NOMO-1 treated with DMSO at 0.1 percent for 48 hours (cell line): ENCODE measurements at regions not wholly inside any gene's neighbourhood (a gene's known extent, or its start where the extent isn't known, plus 50 kb on each side); places are given as distances from the start of the nearest gene placed in this dataset.
A peak's percentile ranks its signal among the peaks of the same experiment; 100 is the strongest.

Experiments used
- DNase-seq: peaks from one replicate; lab custom pipeline; 2025; ENCODE audit not compliant: unreplicated experiment; lab: John Stamatoyannopoulos, UW

- no peak for DNase-seq
These were observed 448.8 kb downstream of the FLRT2 start for GRCh38 chr14:85978582-85979250.

DNA sequence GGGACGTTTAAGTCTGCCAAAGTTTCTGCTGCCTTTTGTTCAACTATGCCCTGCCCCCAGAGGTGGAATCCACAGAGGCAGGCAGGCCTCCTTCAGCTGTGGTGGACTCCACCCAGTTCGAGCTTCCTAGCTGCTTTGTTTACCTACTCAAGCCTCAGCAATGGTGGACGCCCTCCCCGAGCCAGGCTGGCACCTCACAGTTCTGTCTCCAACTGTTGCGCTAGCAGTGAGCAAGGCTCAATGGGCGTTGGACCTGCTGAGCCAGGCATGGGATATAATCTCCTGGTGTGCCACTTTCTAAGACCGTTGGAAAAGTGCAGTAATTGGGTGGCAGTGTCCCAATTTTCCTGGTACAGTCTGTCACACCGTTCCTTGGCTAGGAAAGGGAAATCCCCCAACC is 444.7 kb downstream of the FLRT2 start:
- no peak for DNase-seq

GRCh38 chr14:85963486-85963885 is 433.5 kb downstream of the FLRT2 start:
- no peak for DNase-seq

- no peak for DNase-seq
These were observed 430.8 kb downstream of the FLRT2 start for GRCh38 chr14:85960756-85961155.

DNA sequence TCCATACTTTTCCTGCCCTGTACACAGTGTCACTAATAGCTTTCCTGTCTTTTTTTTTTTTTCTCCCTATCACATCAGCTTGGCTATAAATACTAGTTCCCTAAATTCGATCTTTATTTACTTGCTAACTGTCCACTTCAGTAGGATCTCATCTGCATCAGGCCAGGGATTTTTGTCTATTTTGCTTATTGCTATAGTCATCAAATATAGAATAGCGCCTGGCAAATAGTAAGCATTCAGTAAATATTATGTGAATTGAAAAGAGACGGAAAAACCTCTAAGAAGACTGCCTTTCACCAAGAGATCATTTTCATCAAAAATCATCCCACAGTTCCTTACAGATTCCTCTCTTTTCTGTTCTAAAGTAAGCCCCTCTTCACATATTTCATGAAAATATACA is 429.1 kb downstream of the FLRT2 start:
- no peak for DNase-seq

GRCh38 chr14:85958069-85958468 is 428.1 kb downstream of the FLRT2 start:
- DNase-seq, result no peak

- no peak for DNase-seq
These were observed 423.3 kb downstream of the FLRT2 start for GRCh38 chr14:85953265-85953664.

- peak; percentile 24 for DNase-seq
These were observed 418.2 kb downstream of the FLRT2 start for GRCh38 chr14:85948153-85948552.

DNA sequence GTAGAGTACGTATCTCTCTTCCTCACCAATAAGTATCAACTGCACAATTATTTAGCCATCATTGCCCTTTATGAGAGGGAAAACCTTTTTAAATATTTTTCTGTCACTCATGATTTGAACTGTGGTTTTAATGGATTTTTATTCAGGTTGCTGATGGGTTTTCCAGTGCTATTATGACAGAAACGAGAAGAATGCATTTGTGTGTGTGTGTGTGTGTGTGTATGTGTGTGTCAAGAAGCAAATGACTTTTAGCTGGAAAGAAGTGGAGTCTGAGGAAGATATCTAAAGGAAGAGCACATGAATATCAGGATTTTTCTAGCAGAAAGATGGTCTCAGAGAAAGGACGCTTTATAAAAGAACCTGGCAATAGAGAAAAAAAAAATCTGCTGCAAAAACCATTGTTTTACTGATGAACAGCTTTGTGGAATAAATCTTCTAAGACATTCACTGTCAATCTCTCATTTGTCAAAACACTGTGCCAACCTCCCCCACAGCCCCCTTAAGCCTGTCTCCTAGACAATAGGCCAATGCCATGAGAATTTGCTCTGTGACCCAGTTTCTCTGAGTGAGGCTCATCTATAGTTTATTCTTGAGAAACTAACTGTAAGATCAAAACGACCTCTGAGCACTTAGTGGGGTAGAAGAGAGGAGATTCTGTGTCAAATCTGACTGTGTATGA is 417.7 kb downstream of the FLRT2 start:
- no peak for DNase-seq

GRCh38 chr14:85943192-85943591 is 413.2 kb downstream of the FLRT2 start:
- peak; percentile 37 for DNase-seq

DNA sequence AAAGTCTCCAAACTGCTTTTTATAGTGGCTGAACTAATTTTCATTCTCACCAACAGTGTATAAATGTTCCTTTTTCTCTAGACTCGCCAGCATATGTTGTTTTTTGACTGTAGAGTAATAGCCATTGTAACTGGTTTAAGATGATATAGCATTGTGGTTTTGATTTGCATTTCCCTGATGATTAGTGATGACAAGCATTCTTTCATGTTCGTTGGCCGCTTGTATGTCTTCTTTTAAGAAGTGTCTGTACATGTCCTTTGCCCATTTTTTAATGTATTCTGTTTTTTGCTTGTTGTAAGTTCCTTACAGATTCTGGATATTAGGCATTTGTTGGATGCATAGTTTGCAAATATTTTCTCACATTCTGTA is 404.9 kb downstream of the FLRT2 start:
- DNase-seq, result peak; percentile 36

GRCh38 chr14:85934123-85934885 is 404.4 kb downstream of the FLRT2 start:
- DNase-seq, result peak; percentile 80

GRCh38 chr14:85921241-85921640 is 391.3 kb downstream of the FLRT2 start:
- no peak for DNase-seq

GRCh38 chr14:85917716-85918115 is 387.8 kb downstream of the FLRT2 start:
- DNase-seq, result no peak

DNA sequence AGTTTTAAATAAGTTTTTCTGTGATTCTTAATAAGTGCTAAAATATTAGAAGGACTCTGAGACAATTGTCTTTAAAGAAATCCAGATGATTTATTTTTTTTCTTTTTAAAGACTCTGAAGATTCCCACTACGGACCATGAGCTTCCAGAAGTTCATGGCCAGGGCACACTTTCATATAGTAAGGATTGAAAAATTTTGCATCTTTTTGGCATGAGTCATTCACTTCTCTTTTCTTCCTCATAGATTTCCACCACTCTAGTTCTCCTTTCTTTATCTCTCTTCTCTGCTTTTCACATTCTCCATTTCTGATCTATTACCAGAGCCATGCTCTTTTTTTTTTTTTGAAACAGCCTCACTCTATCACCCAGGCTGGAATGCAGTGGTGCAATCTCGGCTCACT is 385.8 kb downstream of the FLRT2 start:
- no peak for DNase-seq

DNA sequence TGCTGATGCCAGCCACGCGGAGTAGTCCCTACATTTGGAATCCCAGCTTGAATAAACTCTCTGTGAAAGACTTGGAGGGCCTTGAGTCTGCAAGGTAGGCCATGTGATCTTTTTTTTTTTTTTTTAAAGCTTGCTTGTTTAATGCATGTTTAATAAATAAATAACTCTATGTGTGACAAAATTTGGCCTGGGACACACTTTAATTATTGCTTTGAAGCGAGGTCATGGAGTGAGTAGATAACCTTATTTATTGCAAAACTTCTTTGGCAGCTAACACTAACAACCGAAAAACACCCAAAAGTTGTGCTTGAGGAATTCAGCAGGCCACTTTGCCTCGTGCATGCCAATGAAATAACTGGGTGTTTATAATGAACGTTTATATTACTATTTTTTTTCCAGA is 382.2 kb downstream of the FLRT2 start:
- DNase-seq, result no peak

GRCh38 chr14:85911044-85911443 is 381.1 kb downstream of the FLRT2 start:
- no peak for DNase-seq

DNA sequence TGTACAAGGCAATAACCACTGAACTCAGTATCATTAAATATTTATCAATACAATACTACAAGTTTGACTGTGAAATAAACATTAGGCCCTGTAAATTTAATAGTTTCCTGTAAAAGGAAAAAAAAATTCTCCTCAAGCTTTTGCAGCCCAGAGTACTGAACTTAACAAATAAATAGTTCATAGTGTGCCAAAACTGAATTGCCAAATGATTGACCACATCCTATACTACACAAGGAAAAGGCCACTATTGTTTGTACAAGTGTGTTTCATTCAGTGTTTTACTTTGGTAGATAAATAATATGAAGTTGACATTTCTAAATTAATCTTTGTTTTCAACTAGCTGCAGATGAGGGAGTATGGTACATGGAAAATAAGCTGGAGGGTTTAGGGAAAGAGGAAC is 379.6 kb downstream of the FLRT2 start:
- DNase-seq, result no peak

GRCh38 chr14:85907536-85907935 is 377.6 kb downstream of the FLRT2 start:
- DNase-seq, result no peak

DNA sequence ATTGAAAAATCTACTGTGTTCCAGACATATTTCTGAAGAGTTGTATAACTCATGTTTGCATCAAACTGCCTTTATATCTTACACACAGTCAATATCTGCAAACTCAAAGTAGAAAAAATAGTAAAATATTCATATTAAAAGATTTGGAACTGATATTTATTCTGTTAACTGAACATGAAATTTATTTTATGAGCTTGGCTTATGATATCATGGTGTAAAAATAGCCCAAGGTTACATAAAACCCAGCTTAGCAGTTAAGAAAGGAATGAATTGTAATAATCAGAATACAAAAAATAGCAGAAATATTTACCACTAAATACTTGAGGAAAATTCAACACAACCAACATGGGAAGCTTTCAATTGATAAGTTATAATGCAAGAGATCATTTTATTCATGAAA is 367.9 kb downstream of the FLRT2 start:
- no peak for DNase-seq

DNA sequence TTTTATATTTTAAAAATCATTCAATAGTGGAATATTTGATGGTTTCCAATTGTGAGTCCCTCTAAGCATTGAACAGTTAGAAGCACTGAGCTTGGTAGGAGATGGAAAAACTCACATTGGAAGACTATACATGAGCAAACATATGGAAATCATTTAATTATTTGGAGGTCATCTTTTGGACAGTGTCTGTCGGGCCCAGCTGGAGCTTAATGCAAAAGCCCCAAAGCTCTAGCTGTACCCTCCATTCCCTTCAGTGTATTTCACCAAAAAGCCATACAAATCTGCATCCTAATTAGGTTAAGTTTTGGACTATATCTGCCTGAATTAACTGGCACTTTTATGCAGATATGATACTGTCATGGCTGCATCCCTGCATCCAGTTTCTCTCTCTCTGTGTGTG is 365.7 kb downstream of the FLRT2 start:
- no peak for DNase-seq

DNA sequence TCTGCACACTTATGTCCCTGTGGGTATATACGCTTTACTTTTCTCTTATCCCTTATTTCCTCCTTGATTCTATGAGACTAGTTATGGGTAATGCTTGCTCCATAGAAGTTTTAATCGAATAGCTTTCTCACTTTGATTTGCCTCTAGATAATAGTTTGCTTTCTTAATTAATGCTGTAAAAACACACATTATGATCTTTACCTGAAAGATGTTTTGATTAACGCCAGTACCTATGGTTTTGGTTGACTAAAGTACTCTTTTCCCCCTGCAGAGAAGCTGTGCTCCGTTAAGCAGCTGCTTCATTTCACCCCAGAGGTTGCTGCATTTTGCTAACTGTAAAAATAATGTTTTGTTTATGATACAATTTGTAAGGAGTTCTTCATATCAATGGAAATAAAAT is 362.3 kb downstream of the FLRT2 start:
- no peak for DNase-seq
